HepG2 (cell line): ENCODE measurements at regions not wholly inside any gene's neighbourhood (a gene's known extent, or its start where the extent isn't known, plus 50 kb on each side); places are given as distances from the start of the nearest gene placed in this dataset.

Experiments used
- BRF2 ChIP-seq: sonication (generic); formaldehyde crosslinking; IDR thresholded peaks from 2 replicates; pipeline ENCODE4 v1.8.1; 2022; ENCODE audit warnings: mild to moderate bottlenecking, missing genetic modification reagents
- CENPX ChIP-seq: sonication (generic); formaldehyde crosslinking; IDR thresholded peaks from 2 replicates; pipeline ENCODE4 v1.9.0; 2021; ENCODE audit warnings: mild to moderate bottlenecking, missing genetic modification reagents, moderate library complexity
- DMTF1 ChIP-seq: sonication (generic); formaldehyde crosslinking; IDR thresholded peaks from 2 replicates; pipeline ENCODE4 v1.4.0; 2020; ENCODE audit warnings: mild to moderate bottlenecking, missing genetic modification reagents
- FIP1L1 ChIP-seq: fragments of 200-400 bp; formaldehyde crosslinking; IDR thresholded peaks from 2 replicates; pipeline ENCODE4 v1.6.1; 2018; ENCODE audit warnings: low read depth, mild to moderate bottlenecking, low read length, moderate library complexity, borderline replicate concordance; ENCODE audit not compliant: insufficient read depth
- HMGXB3 ChIP-seq: sonication (generic); formaldehyde crosslinking; IDR thresholded peaks from 2 replicates; pipeline ENCODE4 v1.4.0; 2020; ENCODE audit warnings: missing genetic modification reagents, borderline replicate concordance
- JUNB ChIP-seq: sonication (generic); formaldehyde crosslinking; IDR thresholded peaks from 2 replicates; pipeline ENCODE4 v1.8.0; 2022; ENCODE audit warnings: missing genetic modification reagents, mild to moderate bottlenecking, borderline replicate concordance
- LCORL ChIP-seq, 2 experiments: fragments of 450-650 bp in 1 of 2; sonication (generic) in 1 of 2; formaldehyde crosslinking in 1 of 2; IDR thresholded peaks; 2 replicates each; pipeline versions ENCODE4 v1.5.0 to v1.6.1; 2017 to 2020; ENCODE audit warnings: antibody characterized with exemption in 1 of 2, missing genetic modification reagents in 1 of 2
- RBM39 ChIP-seq: fragments of 200-400 bp; formaldehyde crosslinking; IDR thresholded peaks from one replicate; pipeline ENCODE4 v1.6.1; 2018; ENCODE audit warnings: antibody characterized with exemption, mild to moderate bottlenecking, low read depth, low read length; ENCODE audit not compliant: poor library complexity, severe bottlenecking
- SALL2 ChIP-seq: sonication (generic); formaldehyde crosslinking; IDR thresholded peaks from 2 replicates; pipeline ENCODE4 v1.8.1; 2023; ENCODE audit warnings: mild to moderate bottlenecking, missing genetic modification reagents, inconsistent platforms
- SMAD3 ChIP-seq: sonication (generic); formaldehyde crosslinking; IDR thresholded peaks from 2 replicates; pipeline ENCODE4 v1.4.0; 2020; ENCODE audit warnings: missing genetic modification reagents
- SNAI1 ChIP-seq: sonication (generic); formaldehyde crosslinking; IDR thresholded peaks from 2 replicates; pipeline ENCODE4 v1.5.0; 2020; ENCODE audit warnings: mild to moderate bottlenecking, missing genetic modification reagents, borderline replicate concordance
- YY1 ChIP-seq: IDR thresholded peaks from 2 replicates; pipeline ENCODE4 v1.6.1; 2011; ENCODE audit warnings: low read length, low read depth, moderate library complexity, mild to moderate bottlenecking; ENCODE audit not compliant: insufficient read depth, insufficient replicate concordance
- ZBTB25 ChIP-seq: IDR thresholded peaks from 2 replicates; pipeline ENCODE4 v1.6.1; 2018; ENCODE audit warnings: missing genetic modification reagents
- ZNF282 ChIP-seq: fragments of 450-650 bp; IDR thresholded peaks from 2 replicates; pipeline ENCODE4 v1.6.1; 2018; ENCODE audit not compliant: partially characterized antibody
- ZNF317 ChIP-seq: sonication (generic); formaldehyde crosslinking; IDR thresholded peaks from 2 replicates; pipeline ENCODE4 v1.5.0; 2020; ENCODE audit warnings: mild to moderate bottlenecking, missing genetic modification reagents
- ZNF414 ChIP-seq: sonication (generic); formaldehyde crosslinking; IDR thresholded peaks from 2 replicates; pipeline ENCODE4 v1.5.0; 2020; ENCODE audit warnings: missing genetic modification reagents
- ZSCAN21 ChIP-seq: sonication (generic); formaldehyde crosslinking; IDR thresholded peaks from 2 replicates; pipeline ENCODE4 v1.8.0; 2022; ENCODE audit warnings: mild to moderate bottlenecking, missing genetic modification reagents, moderate library complexity, borderline replicate concordance

GRCh38 chr4:123545667-123546572 is 149.3 kb downstream of the SPRY1 start (continued):
- no peak for TF ChIP-seq ZBTB25 (CRISPR knock-in tag)
- no peak for TF ChIP-seq FIP1L1
- TF ChIP-seq JUNB: no peak
- 0 out of 2 replicates have a peak, but pooled peaks have one; percentile 41 for TF ChIP-seq HMGXB3 (CRISPR knock-in tag)
- TF ChIP-seq CENPX (CRISPR knock-in tag): no peak
- 0 out of 2 replicates have a peak, but pooled peaks have one; percentile 44 for TF ChIP-seq ZNF414 (CRISPR knock-in tag)
- TF ChIP-seq RBM39: no peak
- TF ChIP-seq BRF2 (CRISPR knock-in tag): no peak
- no peak for TF ChIP-seq SMAD3
- 0 out of 2 replicates have a peak, but pooled peaks have one; percentile 78 for TF ChIP-seq ZNF317 (CRISPR knock-in tag)
- no peak for TF ChIP-seq DMTF1 (CRISPR knock-in tag)
- no peak for TF ChIP-seq ZNF282
- TF ChIP-seq SALL2: no peak
- TF ChIP-seq YY1: peak; percentile 40
- no peak for TF ChIP-seq LCORL (IDR thresholded peaks at IDR 0.05)
- TF ChIP-seq LCORL (CRISPR knock-in tag; IDR thresholded peaks at IDR 0.05): peak; percentile 50; the same call in 1 of the 2 replicates
- TF ChIP-seq ZSCAN21: no peak
- no peak for TF ChIP-seq SNAI1 (CRISPR knock-in tag)
